Mesothelial cell of epicardium (in vitro differentiated cells): ENCODE measurements at regions not wholly inside any gene's neighbourhood (a gene's known extent, or its start where the extent isn't known, plus 50 kb on each side); places are given as distances from the start of the nearest gene placed in this dataset.

Experiments used
- DNase-seq, 2 experiments: peaks; one replicate each; pipeline ENCODE4 v3.0.0; 2021; ENCODE audit warnings: low spot score in 2 of 2; ENCODE audit not compliant: unreplicated experiment in 2 of 2
- H3K27ac Mint-ChIP-seq: 2 replicates; pipeline ENCODE4 v1.8.0; 2021; ENCODE audit warnings: mixed read lengths
- H3K27me3 Mint-ChIP-seq: 2 replicates; pipeline ENCODE4 v1.8.0; 2021; ENCODE audit warnings: low read depth, mixed read lengths
- H3K36me3 Mint-ChIP-seq: 2 replicates; pipeline ENCODE4 v1.8.0; 2021; ENCODE audit warnings: mixed read lengths
- H3K4me1 Mint-ChIP-seq: 2 replicates; pipeline ENCODE4 v1.8.0; 2021; ENCODE audit warnings: mixed read lengths
- H3K4me3 Mint-ChIP-seq: 2 replicates; pipeline ENCODE4 v1.8.0; 2021; ENCODE audit warnings: mild to moderate bottlenecking, moderate library complexity, mixed read lengths
- H3K9me3 Mint-ChIP-seq: 2 replicates; pipeline ENCODE4 v1.8.0; 2021; ENCODE audit warnings: mixed read lengths
- CTCF ChIP-seq: fragments of 200-600 bp; sonication (generic); IDR thresholded peaks from one replicate; pipeline ENCODE4 v1.5.0; 2021; ENCODE audit warnings: antibody characterized with exemption; ENCODE audit not compliant: unreplicated experiment

- Mint-ChIP-seq H3K27ac (peak overlapping the region; percentile 26), H3K4me3 (peak overlapping the region; percentile 24), H3K27me3 (no peaks in the 10 kb centered on the region), H3K4me1 (peaks cover 21% of the 10 kb centered on the region), H3K9me3 (peaks cover 22% of the 10 kb centered on the region), H3K36me3 (peaks cover 24% of the 10 kb centered on the region)
- no peak for TF ChIP-seq CTCF
- DNase-seq, result no peak
Measured at GRCh38 chr13:67943116-67943515, 713.0 kb upstream of the PCDH9 start.

GRCh38 chr13:67935626-67936025, 705.5 kb upstream of the PCDH9 start:
- Mint-ChIP-seq H3K9me3 (peaks cover 18% of the 10 kb centered on the region), H3K27me3 (no peaks in the 10 kb centered on the region), H3K36me3 (peaks cover 20% of the 10 kb centered on the region), H3K4me3 (no peak overlapping the region), H3K4me1 (peaks cover 30% of the 10 kb centered on the region), H3K27ac (peak overlapping the region; percentile 89)
- TF ChIP-seq CTCF, result no peak
- no peak for DNase-seq

- peaks cover 18% of the 10 kb centered on the region for H3K9me3 Mint-ChIP-seq
- no peak for TF ChIP-seq CTCF
- H3K36me3 Mint-ChIP-seq, result peaks cover 15% of the 10 kb centered on the region
- DNase-seq, result no peak
- peaks cover 30% of the 10 kb centered on the region for H3K4me1 Mint-ChIP-seq
- no peaks in the 10 kb centered on the region for H3K27me3 Mint-ChIP-seq
- H3K4me3 Mint-ChIP-seq, result no peak overlapping the region
- peak overlapping the region; percentile 78 for H3K27ac Mint-ChIP-seq
Measured at GRCh38 chr13:67934617-67935330, 704.6 kb upstream of the PCDH9 start.

- no peak for TF ChIP-seq CTCF
- Mint-ChIP-seq H3K27me3 (no peaks in the 10 kb centered on the region), H3K4me3 (no peak overlapping the region)
Measured at GRCh38 chr13:67932991-67933390, 702.9 kb upstream of the PCDH9 start.

GRCh38 chr13:67917291-67917987, 687.3 kb upstream of the PCDH9 start:
- no peaks in the 10 kb centered on the region for H3K27me3 Mint-ChIP-seq
- no peak overlapping the region for H3K27ac Mint-ChIP-seq
- TF ChIP-seq CTCF, result no peak
- peaks cover 7% of the 10 kb centered on the region for H3K36me3 Mint-ChIP-seq
- no peaks in the 10 kb centered on the region for H3K4me1 Mint-ChIP-seq
- H3K4me3 Mint-ChIP-seq, result no peak overlapping the region
- H3K9me3 Mint-ChIP-seq, result peaks cover 24% of the 10 kb centered on the region
- DNase-seq, result no peak

More at GRCh38 chr13:67932991-67933390, 702.9 kb upstream of the PCDH9 start:
- DNase-seq, result no peak
- Mint-ChIP-seq H3K27ac (no peak overlapping the region), H3K9me3 (peaks cover 9% of the 10 kb centered on the region), H3K36me3 (peaks cover 14% of the 10 kb centered on the region), H3K4me1 (peaks cover 30% of the 10 kb centered on the region)
